ENCODE measurements at regions not wholly inside any gene's neighbourhood (a gene's known extent, or its start where the extent isn't known, plus 50 kb on each side); places are given as distances from the start of the nearest gene placed in this dataset.
"Not testable (repeated sequence)": the region's sequence is repeated elsewhere in the genome, so short reads cannot be mapped to it uniquely, and the experiment has no call there.

GRCh38 chr6:127397729-127398630 is 54.6 kb upstream of the ECHDC1 start:
- TF ChIP-seq MAX (IDR thresholded peaks at IDR 0.05; ENCODE audit: low read depth, low read length) (no peak), CTCF (IDR thresholded peaks at IDR 0.05; ENCODE audit: low read depth, low read length) (no peak), POLR2A (IDR thresholded peaks at IDR 0.05; ENCODE audit: extremely low read depth, insufficient read length) (no peak), MYC (IDR thresholded peaks at IDR 0.05; ENCODE audit: low read depth, low read length) (no peak)
- no peak overlapping the region for H3K4me3 ChIP-seq (ENCODE audit: low read depth, low read length)
- peak; percentile 8 for DNase-seq (ENCODE audit: low read depth)

GRCh38 chr6:127397171-127397597 is 53.8 kb upstream of the ECHDC1 start:
- H3K4me3 ChIP-seq (ENCODE audit: low read depth, low read length); DNase-seq (ENCODE audit: low read depth): not testable (repeated sequence)
